ENCODE measurements at regions not wholly inside any gene's neighbourhood (a gene's known extent, or its start where the extent isn't known, plus 50 kb on each side); places are given as distances from the start of the nearest gene placed in this dataset.

- no peak for TF ChIP-seq SIN3A (conservative IDR thresholded peaks at IDR 0.05 in 1 of 2, IDR thresholded peaks at IDR 0.05 in 1 of 2; ENCODE audit: low read depth in 1 of 2, low read length in 2 of 2)
- TF ChIP-seq ZNF274 (IDR thresholded peaks at IDR 0.05; ENCODE audit: borderline replicate concordance, extremely low read depth, low read length), result no peak
- no peak for TF ChIP-seq CTCF (IDR thresholded peaks at IDR 0.05; ENCODE audit: control extremely low read depth in 1 of 3, insufficient read depth in 1 of 3, low read depth in 1 of 3, low read length in 3 of 3)
- TF ChIP-seq FOSL1 (IDR thresholded peaks at IDR 0.05; ENCODE audit: insufficient read depth, low read depth, low read length), result no peak
- no peak for TF ChIP-seq RFX5 (IDR thresholded peaks at IDR 0.05; ENCODE audit: borderline replicate concordance, low read depth, low read length)
- no peak for TF ChIP-seq JUN (IDR thresholded peaks at IDR 0.05; ENCODE audit: low read depth, low read length)
- TF ChIP-seq MAX (IDR thresholded peaks at IDR 0.05), result no peak
- no peak for TF ChIP-seq CBX8 (IDR thresholded peaks at IDR 0.05; ENCODE audit: borderline replicate concordance, low read depth, low read length)
- TF ChIP-seq POLR2A (IDR thresholded peaks at IDR 0.05; ENCODE audit: control extremely low read depth in 1 of 2, low read depth in 2 of 2, low read length in 2 of 2), result no peak
- TF ChIP-seq USF2 (IDR thresholded peaks at IDR 0.05; ENCODE audit: low read length), result no peak
- no peak for TF ChIP-seq SP2 (IDR thresholded peaks at IDR 0.05; ENCODE audit: low read length)
- TF ChIP-seq SUZ12 (IDR thresholded peaks at IDR 0.05; ENCODE audit: low read length), result no peak
- no peak for TF ChIP-seq CREB1 (IDR thresholded peaks at IDR 0.05)
These were observed 430.4 kb downstream of the CAAP1 start for GRCh38 chr9:26462213-26462612.
